Left lung (tissue), 4 donors: ENCODE measurements at regions not wholly inside any gene's neighbourhood (a gene's known extent, or its start where the extent isn't known, plus 50 kb on each side); places are given as distances from the start of the nearest gene placed in this dataset.
A peak's percentile ranks its signal among the peaks of the same experiment; 100 is the strongest.

ENCODE experiments used
- ATAC-seq: fragments of 200-7000 bp; cut with Tn5 transposase; one replicate; pipeline ENCODE4 v1.9.1; 2020; ENCODE audit warnings: moderate library complexity
- DNase-seq, 4 donors: peaks; one replicate each; pipeline ENCODE4 v3.0.0-alpha.2; 2013 to 2020
- H3K27ac ChIP-seq, 2 donors: fragments of 200-600 bp; sonication (generic) in 1 of 2; one replicate each; pipeline versions ENCODE4 v1.5.0 to v1.8.0; 2020 to 2021
- H3K27me3 ChIP-seq, 2 donors: fragments of 200-600 bp; sonication (generic) in 1 of 2; one replicate each; pipeline versions ENCODE4 v1.5.0 to v1.8.0; 2020 to 2021
- H3K36me3 ChIP-seq, 2 donors: fragments of 200-600 bp; sonication (generic) in 1 of 2; one replicate each; pipeline versions ENCODE4 v1.5.0 to v1.8.0; 2020 to 2021
- H3K4me1 ChIP-seq, 2 donors: fragments of 200-600 bp; one replicate each; pipeline ENCODE4 v1.8.0; 2021
- H3K4me3 ChIP-seq, 2 donors: fragments of 200-600 bp; sonication (generic) in 1 of 2; one replicate each; pipeline versions ENCODE4 v1.5.0 to v1.8.0; 2020 to 2021; ENCODE audit warnings: mild to moderate bottlenecking in 1 of 2
- H3K9me3 ChIP-seq, 2 donors: fragments of 200-600 bp; sonication (generic) in 1 of 2; one replicate each; pipeline versions ENCODE4 v1.5.0 to v1.8.0; 2020 to 2021
- intact Hi-C, 2 donors: fragments of 100-400 bp; cut with DNase I; formaldehyde crosslinking; loops; one replicate each; pipeline versions ENCODE4 v1.11.2 to v1.14.2; 2022
- TF ChIP-seq, protein P1 (sequence below), 2 donors: fragments of 200-600 bp; sonication (generic) in 1 of 2; IDR thresholded peaks; one replicate each; pipeline versions ENCODE4 v1.5.0 to v1.8.0; 2021; ENCODE audit warnings: antibody characterized with exemption in 2 of 2
- donor health status: DM: no; HTN: yes; CAD: no.
- donor health status: DM: no; HTN: no; CAD: no.

DNA sequence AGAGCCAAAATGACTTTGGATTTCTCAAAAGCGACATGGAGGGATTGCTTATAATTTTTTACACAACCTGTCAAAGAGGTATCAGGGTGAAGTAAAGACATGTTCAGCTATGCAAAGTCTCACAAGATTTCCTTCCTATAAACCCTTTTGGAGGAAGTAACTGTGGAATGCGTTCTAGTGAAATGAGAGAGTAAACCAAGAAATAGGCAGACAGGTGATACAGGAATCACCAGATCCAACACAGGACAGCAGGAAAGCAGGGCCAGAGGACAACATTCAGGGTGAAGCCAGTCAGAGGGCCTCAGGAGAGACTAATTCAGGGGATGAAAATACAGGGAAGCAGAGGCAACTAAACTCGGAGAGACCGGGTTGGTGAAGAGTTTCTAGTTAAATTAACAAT is 90.4 kb upstream of the MTNR1B start:
- no peak overlapping the region for H3K4me3 ChIP-seq
- ATAC-seq: no peak
- TF ChIP-seq, protein P1, sequence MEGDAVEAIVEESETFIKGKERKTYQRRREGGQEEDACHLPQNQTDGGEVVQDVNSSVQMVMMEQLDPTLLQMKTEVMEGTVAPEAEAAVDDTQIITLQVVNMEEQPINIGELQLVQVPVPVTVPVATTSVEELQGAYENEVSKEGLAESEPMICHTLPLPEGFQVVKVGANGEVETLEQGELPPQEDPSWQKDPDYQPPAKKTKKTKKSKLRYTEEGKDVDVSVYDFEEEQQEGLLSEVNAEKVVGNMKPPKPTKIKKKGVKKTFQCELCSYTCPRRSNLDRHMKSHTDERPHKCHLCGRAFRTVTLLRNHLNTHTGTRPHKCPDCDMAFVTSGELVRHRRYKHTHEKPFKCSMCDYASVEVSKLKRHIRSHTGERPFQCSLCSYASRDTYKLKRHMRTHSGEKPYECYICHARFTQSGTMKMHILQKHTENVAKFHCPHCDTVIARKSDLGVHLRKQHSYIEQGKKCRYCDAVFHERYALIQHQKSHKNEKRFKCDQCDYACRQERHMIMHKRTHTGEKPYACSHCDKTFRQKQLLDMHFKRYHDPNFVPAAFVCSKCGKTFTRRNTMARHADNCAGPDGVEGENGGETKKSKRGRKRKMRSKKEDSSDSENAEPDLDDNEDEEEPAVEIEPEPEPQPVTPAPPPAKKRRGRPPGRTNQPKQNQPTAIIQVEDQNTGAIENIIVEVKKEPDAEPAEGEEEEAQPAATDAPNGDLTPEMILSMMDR (IDR thresholded peaks at IDR 0.05): no peak

DNA sequence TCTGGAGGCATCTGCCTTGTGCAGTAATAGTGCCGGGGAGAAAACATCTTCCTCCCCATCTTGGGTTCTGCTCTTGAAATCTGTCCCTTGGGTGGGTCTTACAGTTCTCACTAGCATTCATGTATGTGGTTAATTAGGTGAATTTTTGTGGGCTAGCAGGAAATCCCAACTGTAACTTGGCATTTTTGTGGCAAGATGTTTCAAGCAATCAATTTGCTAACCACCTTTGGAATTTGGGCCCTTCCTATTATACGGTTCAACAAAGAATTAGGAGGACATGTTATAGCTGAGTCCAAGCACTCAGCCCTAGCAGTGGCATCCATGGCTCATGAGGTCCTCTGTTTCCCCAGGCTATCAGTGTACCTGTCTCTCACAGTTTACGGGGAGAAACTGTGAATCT is 89.1 kb upstream of the MTNR1B start:
- Histone ChIP-seq H3K36me3 (no peaks in the 10 kb centered on the region), H3K27me3 (no peaks in the 10 kb centered on the region), H3K4me1 (no peaks in the 10 kb centered on the region), H3K27ac (no peak overlapping the region), H3K4me3 (no peak overlapping the region), H3K9me3 (no peaks in the 10 kb centered on the region)
- intact Hi-C loops: no loop called here
- TF ChIP-seq, protein P1 (IDR thresholded peaks at IDR 0.05): no peak
- no peak for DNase-seq
- ATAC-seq: no peak

More for the DNA sequence above, 90.4 kb upstream of the MTNR1B start:
- DNase-seq: no peak
- H3K9me3 ChIP-seq: no peaks in the 10 kb centered on the region
- no peak overlapping the region for H3K27ac ChIP-seq
- intact Hi-C loops: no loop called here
- no peaks in the 10 kb centered on the region for H3K36me3 ChIP-seq
- H3K27me3 ChIP-seq: no peaks in the 10 kb centered on the region
- no peaks in the 10 kb centered on the region for H3K4me1 ChIP-seq

DNA sequence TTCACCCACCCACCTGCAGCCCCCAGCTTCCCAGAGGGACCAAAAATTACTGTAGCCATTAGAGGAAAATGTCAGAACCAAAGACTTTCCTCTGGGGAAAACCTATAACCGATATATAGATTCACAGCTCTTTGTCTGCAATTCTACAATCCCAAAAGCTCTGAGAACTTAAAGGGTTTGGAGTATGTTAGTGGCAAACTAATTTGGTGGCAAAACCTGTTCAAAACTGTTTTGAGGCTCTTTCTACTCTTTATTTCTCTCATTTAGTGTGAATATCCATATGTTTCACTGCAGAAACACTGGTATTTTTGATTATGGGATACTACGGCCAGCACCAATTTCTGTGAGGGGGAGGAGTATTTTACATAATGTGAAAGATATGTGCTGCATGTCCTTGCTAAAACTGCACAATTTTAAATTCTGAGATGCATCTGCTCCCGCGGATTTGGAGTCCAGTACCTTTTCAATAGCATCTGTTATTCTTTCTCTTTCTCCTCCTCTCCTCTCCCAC is 87.5 kb upstream of the MTNR1B start:
- no peak overlapping the region for H3K4me3 ChIP-seq
- no peaks in the 10 kb centered on the region for H3K9me3 ChIP-seq
- no peak overlapping the region for H3K27ac ChIP-seq
- no peaks in the 10 kb centered on the region for H3K36me3 ChIP-seq
- no peaks in the 10 kb centered on the region for H3K27me3 ChIP-seq
- TF ChIP-seq, protein P1 (IDR thresholded peaks at IDR 0.05): no peak
- DNase-seq: no peak
- no peaks in the 10 kb centered on the region for H3K4me1 ChIP-seq
- intact Hi-C loops: no loop called here
- no peak for ATAC-seq

DNA sequence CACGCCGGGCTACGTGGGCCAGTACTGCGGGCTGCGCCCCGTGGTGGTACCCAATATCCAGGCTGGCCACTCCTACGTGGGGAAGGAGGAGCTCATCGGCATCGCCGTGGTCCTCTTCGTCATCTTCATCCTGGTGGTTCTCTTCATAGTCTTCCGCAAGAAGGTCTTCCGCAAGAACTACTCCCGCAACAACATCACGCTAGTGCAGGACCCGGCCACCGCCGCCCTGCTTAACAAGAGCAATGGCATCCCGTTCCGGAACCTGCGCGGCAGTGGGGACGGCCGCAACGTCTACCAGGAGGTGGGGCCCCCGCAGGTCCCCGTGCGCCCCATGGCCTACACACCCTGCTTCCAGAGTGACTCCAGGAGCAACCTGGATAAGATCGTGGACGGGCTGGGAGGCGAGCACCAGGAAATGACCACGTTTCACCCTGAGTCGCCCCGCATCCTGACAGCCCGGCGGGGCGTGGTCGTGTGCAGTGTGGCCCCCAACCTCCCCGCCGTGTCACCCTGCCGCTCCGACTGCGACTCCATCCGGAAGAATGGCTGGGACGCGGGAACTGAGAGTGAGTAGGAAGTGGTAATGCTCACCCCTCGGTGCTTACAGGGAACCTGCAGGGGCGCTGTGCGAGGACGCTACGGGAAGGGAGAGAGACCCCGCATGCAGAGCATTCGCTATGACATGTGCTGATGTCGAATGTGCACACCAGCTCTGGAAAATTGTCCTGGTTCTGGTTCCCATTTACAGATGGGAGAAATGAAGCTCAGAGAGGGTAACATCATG is 86.4 kb upstream of the MTNR1B start:
- no peaks in the 10 kb centered on the region for H3K9me3 ChIP-seq
- TF ChIP-seq, protein P1 (IDR thresholded peaks at IDR 0.05): no peak
- no peaks in the 10 kb centered on the region for H3K36me3 ChIP-seq
- intact Hi-C loops: no loop called here
- H3K27ac ChIP-seq: no peak overlapping the region
- ATAC-seq (no peak), DNase-seq (peak in 1 of 4 donors; percentile 80)
- no peaks in the 10 kb centered on the region for H3K27me3 ChIP-seq
- H3K4me1 ChIP-seq: no peaks in the 10 kb centered on the region
- H3K4me3 ChIP-seq: no peak overlapping the region

DNA sequence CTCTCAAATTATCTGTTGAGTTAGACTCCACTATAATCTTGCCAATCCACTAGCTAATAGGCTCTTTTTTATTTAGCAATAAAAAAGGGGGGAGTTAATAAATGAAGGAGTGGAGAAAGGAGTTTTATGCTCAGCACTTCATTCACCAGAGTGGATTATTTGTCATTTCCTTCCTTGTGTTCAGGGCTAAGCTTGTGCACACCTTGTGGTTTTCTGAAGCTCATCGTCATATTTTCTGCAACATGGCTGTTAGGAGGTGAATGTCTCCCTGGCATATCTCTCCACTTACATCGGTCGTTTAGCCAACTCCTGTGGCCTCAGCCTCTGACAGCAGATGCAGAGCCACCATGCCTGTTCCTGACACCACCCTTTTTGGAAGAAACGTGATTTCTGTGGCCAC is 83.9 kb upstream of the MTNR1B start:
- ATAC-seq (no peak), DNase-seq (no peak)
- TF ChIP-seq, protein P1 (IDR thresholded peaks at IDR 0.05): no peak
- Histone ChIP-seq H3K4me3 (no peak overlapping the region), H3K36me3 (no peaks in the 10 kb centered on the region), H3K9me3 (no peaks in the 10 kb centered on the region), H3K4me1 (no peaks in the 10 kb centered on the region), H3K27me3 (no peaks in the 10 kb centered on the region), H3K27ac (no peak overlapping the region)
- intact Hi-C loops: no loop called here
